H1 (cell line): ENCODE measurements at regions not wholly inside any gene's neighbourhood (a gene's known extent, or its start where the extent isn't known, plus 50 kb on each side); places are given as distances from the start of the nearest gene placed in this dataset.

Source experiments
- ATF3 ChIP-seq: IDR thresholded peaks from 2 replicates; pipeline ENCODE4 v1.6.1; 2011; ENCODE audit warnings: low read depth, mild to moderate bottlenecking, low read length; ENCODE audit not compliant: insufficient read depth
- CEBPB ChIP-seq: IDR thresholded peaks from 2 replicates; pipeline ENCODE4 v1.6.1; 2012; ENCODE audit warnings: low read depth, low read length
- POLR2A ChIP-seq, 2 experiments: IDR thresholded peaks; 1 replicate in 1 of 2; 2 replicates in 1 of 2; pipeline ENCODE4 v1.6.1; 2011; ENCODE audit warnings: low read depth in 2 of 2, low read length in 2 of 2, mild to moderate bottlenecking in 2 of 2; ENCODE audit errors: control extremely low read depth in 1 of 2
- SIN3A ChIP-seq, 2 experiments: IDR thresholded peaks in 1 of 2; conservative IDR thresholded peaks in 1 of 2; 2 replicates each; pipeline ENCODE4 v1.6.1; 2011 to 2012; ENCODE audit warnings: low read length in 2 of 2, improper control_type of control experiment in 1 of 2, low read depth in 1 of 2, mild to moderate bottlenecking in 1 of 2
- TAF1 ChIP-seq: IDR thresholded peaks from 2 replicates; pipeline ENCODE4 v1.6.1; 2011; ENCODE audit warnings: mild to moderate bottlenecking, low read depth, low read length
- YY1 ChIP-seq: IDR thresholded peaks from 2 replicates; pipeline ENCODE4 v1.6.1; 2011; ENCODE audit warnings: low read depth, mild to moderate bottlenecking, low read length

- no peak for TF ChIP-seq SIN3A (conservative IDR thresholded peaks at IDR 0.05 in 1 of 2, IDR thresholded peaks at IDR 0.05 in 1 of 2; ENCODE audit: low read depth in 1 of 2, low read length in 2 of 2)
- no peak for TF ChIP-seq TAF1
- no peak for TF ChIP-seq POLR2A (IDR thresholded peaks at IDR 0.05; ENCODE audit: control extremely low read depth in 1 of 2, low read depth in 2 of 2, low read length in 2 of 2)
- no peak for TF ChIP-seq ATF3
- TF ChIP-seq YY1: no peak
- TF ChIP-seq CEBPB: no peak
Observed at GRCh38 chr5:106843812-106844416, 826.8 kb downstream of the EFNA5 start.
